ENCODE measurements at regions not wholly inside any gene's neighbourhood (a gene's known extent, or its start where the extent isn't known, plus 50 kb on each side); places are given as distances from the start of the nearest gene placed in this dataset.

- TF ChIP-seq CTCF (conservative IDR thresholded peaks at IDR 0.05) (no peak), ZFX (IDR thresholded peaks at IDR 0.05) (no peak)
These were observed 461.7 kb upstream of the DPH6 start for GRCh38 chr15:36007699-36008098.

All from C4-2B (cell line).